ENCODE measurements at regions not wholly inside any gene's neighbourhood (a gene's known extent, or its start where the extent isn't known, plus 50 kb on each side); places are given as distances from the start of the nearest gene placed in this dataset.

GRCh38 chr11:129686269-129686668 is 129.4 kb upstream of the TMEM45B start:
- no peak for TF ChIP-seq CTCF (IDR thresholded peaks at IDR 0.05)
- POLR2A ChIA-PET = no interaction called here
- no peaks in the 10 kb centered on the region for H3K36me3 Mint-ChIP-seq (ENCODE audit: low read depth)
- no peaks in the 10 kb centered on the region for H3K4me1 Mint-ChIP-seq
- no peak overlapping the region for H3K27ac Mint-ChIP-seq
- no peaks in the 10 kb centered on the region for H3K9me3 Mint-ChIP-seq
- intact Hi-C loops (cut with micrococcal nuclease) = no loop called here
- CTCF ChIA-PET = no interaction called here
- DNase-seq = no peak
- H3K4me3 Mint-ChIP-seq = no peak overlapping the region
- no peak for ATAC-seq (ENCODE audit: low read depth)
- H3K27me3 Mint-ChIP-seq = no peaks in the 10 kb centered on the region

GRCh38 chr11:129691142-129691541 is 124.5 kb upstream of the TMEM45B start:
- H3K27ac Mint-ChIP-seq = no peak overlapping the region
- TF ChIP-seq CTCF (IDR thresholded peaks at IDR 0.05) = no peak
- ChIA-PET POLR2A (no interaction called here), CTCF (no interaction called here)
- intact Hi-C loops (cut with micrococcal nuclease) = no loop called here
- no peaks in the 10 kb centered on the region for H3K36me3 Mint-ChIP-seq (ENCODE audit: low read depth)
- H3K4me3 Mint-ChIP-seq = no peak overlapping the region
- no peaks in the 10 kb centered on the region for H3K9me3 Mint-ChIP-seq
- H3K27me3 Mint-ChIP-seq = peaks cover 9% of the 10 kb centered on the region
- DNase-seq (no peak), ATAC-seq (ENCODE audit: low read depth) (no peak)
- H3K4me1 Mint-ChIP-seq = peaks cover 6% of the 10 kb centered on the region

GRCh38 chr11:129694538-129694937 is 121.1 kb upstream of the TMEM45B start:
- TF ChIP-seq CTCF (IDR thresholded peaks at IDR 0.05) = no peak
- no peaks in the 10 kb centered on the region for H3K9me3 Mint-ChIP-seq
- H3K27me3 Mint-ChIP-seq = peaks cover 20% of the 10 kb centered on the region
- H3K27ac Mint-ChIP-seq = no peak overlapping the region
- ChIA-PET CTCF (no interaction called here), POLR2A (no interaction called here)
- no peak for DNase-seq
- H3K4me3 Mint-ChIP-seq = no peak overlapping the region
- intact Hi-C loops (cut with micrococcal nuclease) = loop anchor here (2.0 kb wide), 1 partner anchor 330 kb away; no protein-coding TSS in a partner anchor
- no peak for ATAC-seq (ENCODE audit: low read depth)
- peaks cover 8% of the 10 kb centered on the region for H3K4me1 Mint-ChIP-seq
- no peaks in the 10 kb centered on the region for H3K36me3 Mint-ChIP-seq (ENCODE audit: low read depth)

GRCh38 chr11:129694966-129695365 is 120.7 kb upstream of the TMEM45B start:
- H3K27me3 Mint-ChIP-seq = peaks cover 23% of the 10 kb centered on the region
- H3K4me3 Mint-ChIP-seq = no peak overlapping the region
- H3K27ac Mint-ChIP-seq = no peak overlapping the region
- H3K36me3 Mint-ChIP-seq (ENCODE audit: low read depth) = no peaks in the 10 kb centered on the region
- H3K4me1 Mint-ChIP-seq = peaks cover 8% of the 10 kb centered on the region
- intact Hi-C loops (cut with micrococcal nuclease) = loop anchor here (1.0 to 2.0 kb wide), 2 partner anchors 330 to 578 kb away; no protein-coding TSS in a partner anchor
- ChIA-PET POLR2A (no interaction called here), CTCF (no interaction called here)
- no peak for TF ChIP-seq CTCF (IDR thresholded peaks at IDR 0.05)
- no peak for ATAC-seq (ENCODE audit: low read depth)
- no peak for DNase-seq
- H3K9me3 Mint-ChIP-seq = no peaks in the 10 kb centered on the region

GRCh38 chr11:129695571-129696308 is 119.9 kb upstream of the TMEM45B start:
- intact Hi-C loops (cut with micrococcal nuclease) = loop anchor here (1.0 to 2.0 kb wide), 2 partner anchors 331 to 578 kb away; no protein-coding TSS in a partner anchor
- DNase-seq (peak; percentile 44), ATAC-seq (ENCODE audit: low read depth) (peak; percentile 91)
- no peak overlapping the region for H3K27ac Mint-ChIP-seq
- H3K36me3 Mint-ChIP-seq (ENCODE audit: low read depth) = no peaks in the 10 kb centered on the region
- ChIA-PET CTCF (no interaction called here), POLR2A (no interaction called here)
- H3K4me3 Mint-ChIP-seq = peak overlapping the region; percentile 76
- H3K4me1 Mint-ChIP-seq = peaks cover 8% of the 10 kb centered on the region
- H3K27me3 Mint-ChIP-seq = peaks cover 29% of the 10 kb centered on the region
- no peak for TF ChIP-seq CTCF (IDR thresholded peaks at IDR 0.05)
- no peaks in the 10 kb centered on the region for H3K9me3 Mint-ChIP-seq

Measured in activated B cell treated with CpG ODN at 0.5 μM for 24 hours (primary cell).